NCI-H460 (cell line): ENCODE measurements at regions not wholly inside any gene's neighbourhood (a gene's known extent, or its start where the extent isn't known, plus 50 kb on each side); places are given as distances from the start of the nearest gene placed in this dataset.

Experiments used
- DNase-seq: peaks from one replicate; pipeline ENCODE4 v3.0.0-alpha.2; 2016; ENCODE audit warnings: low read depth; ENCODE audit errors: extremely low read depth

DNA sequence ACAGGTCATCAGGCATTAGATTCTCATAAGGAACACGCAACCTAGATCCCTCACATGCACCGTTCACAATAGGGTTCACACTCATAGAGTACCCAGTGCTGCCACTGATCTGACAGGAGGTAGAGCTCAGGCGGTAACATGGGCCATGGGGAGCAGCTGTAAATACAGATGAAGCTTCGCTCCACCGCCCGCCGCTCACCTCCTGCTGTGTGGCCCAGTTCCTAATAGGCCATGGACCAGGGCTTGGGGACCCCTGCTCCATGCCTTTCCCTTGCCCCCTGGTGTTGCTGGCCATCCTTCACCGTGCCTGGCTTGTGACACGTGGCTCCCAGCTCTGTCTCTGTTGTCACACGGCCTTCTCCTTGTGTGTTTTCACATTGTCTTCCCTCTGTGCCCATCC, 171.1 kb upstream of the JARID2 start:
- DNase-seq = no peak

GRCh38 chr6:15076565-15076964, 169.3 kb upstream of the JARID2 start:
- DNase-seq = no peak

GRCh38 chr6:15077006-15077405, 168.9 kb upstream of the JARID2 start:
- no peak for DNase-seq

DNA sequence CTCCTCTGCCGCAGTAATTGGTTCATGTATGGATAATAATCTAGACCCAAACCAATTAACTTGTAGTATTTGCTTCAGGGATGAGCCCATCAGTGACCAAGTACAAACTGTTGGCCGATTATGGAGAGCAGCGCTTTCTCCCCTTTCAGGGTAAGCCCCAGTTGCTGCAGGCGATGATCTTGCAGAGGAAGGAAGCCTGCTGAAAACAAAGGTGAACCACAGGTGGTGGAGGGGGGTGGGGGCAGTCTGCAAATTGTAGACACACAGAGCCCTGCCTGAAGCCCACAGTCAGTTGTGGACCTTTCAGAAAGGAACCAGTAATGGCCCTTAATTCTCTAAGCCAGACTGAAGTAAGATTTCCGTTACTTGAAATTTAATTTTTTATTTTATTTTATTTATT, 167.9 kb upstream of the JARID2 start:
- DNase-seq = no peak

- no peak for DNase-seq
These were observed 166.5 kb upstream of the JARID2 start for GRCh38 chr6:15079288-15079817.

DNA sequence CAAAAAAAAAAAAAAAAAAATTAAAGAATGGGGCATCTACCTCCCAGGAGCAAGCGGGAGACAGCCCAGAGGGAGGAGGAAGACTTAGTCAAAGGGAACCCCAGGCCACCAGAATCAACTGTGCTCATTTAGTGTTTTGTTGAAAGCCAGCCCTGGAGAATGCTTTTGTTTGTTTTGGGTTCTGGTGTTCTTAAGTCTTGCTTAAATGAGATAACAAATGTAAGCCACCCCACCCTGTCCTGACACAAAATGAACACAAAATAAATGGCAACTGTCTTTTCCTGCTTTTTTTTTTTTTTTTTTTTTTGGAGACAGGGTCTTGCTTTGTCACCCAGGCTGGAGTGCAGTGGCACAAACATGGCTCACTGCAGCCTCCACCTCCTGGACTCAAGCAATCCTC, 165.0 kb upstream of the JARID2 start:
- no peak for DNase-seq

DNA sequence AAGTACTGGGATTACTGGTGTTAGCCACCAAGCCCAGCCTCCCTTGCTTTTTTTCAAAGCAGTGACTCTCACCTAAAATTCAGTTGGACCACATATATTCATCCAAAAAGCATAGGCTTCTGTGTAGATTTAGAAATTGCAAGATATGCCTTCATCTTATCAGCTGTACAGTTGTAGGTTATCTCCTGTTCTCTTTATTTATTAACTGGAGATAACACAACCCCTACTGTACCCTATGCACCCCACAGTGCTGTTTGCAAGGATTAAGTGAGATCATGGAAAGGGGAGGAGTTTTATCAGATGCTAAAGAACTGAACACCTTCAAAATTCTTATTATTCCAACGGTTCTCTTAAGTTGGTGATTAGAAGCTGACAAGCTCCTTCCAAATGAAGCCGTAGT, 164.4 kb upstream of the JARID2 start:
- no peak for DNase-seq

- DNase-seq = no peak
These were observed 163.2 kb upstream of the JARID2 start for GRCh38 chr6:15082708-15083107.

- DNase-seq = no peak
These were observed 159.3 kb upstream of the JARID2 start for GRCh38 chr6:15086348-15087158.

GRCh38 chr6:15087186-15087589, 158.7 kb upstream of the JARID2 start:
- no peak for DNase-seq

DNA sequence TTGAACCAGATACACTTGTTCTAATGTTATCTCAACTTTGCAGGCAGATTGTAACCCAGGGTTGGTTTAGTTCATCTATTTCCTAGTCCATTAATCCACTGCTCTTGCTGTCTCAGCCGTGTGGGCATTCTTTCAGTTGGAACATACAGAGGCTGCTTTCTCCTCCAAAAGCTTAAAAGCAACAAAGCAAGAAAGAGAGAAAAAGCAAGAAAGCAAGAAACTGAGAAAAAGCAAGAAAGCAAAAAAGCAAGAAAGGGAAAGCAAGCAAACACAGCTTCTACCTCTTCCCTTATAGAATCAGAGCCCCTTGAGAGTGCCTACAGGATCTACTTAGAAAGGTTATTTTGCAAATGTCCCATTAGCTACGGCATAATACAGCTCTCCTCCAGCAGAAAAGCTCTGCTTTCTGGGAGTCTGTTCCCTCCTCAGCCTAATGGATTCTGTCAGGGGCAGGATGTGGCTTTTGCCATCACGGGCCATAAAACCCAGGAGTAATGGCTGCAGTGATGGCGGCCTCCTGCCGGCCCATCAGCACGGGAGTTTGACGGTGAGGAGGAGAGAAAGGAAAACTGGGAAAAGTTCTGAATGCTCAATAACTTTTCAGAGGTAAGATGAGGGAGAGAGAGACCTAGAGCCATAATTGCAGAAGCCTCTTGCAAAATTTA, 156.8 kb upstream of the JARID2 start:
- DNase-seq = no peak

GRCh38 chr6:15089569-15090144, 156.2 kb upstream of the JARID2 start:
- DNase-seq = no peak

- no peak for DNase-seq
These were observed 155.7 kb upstream of the JARID2 start for GRCh38 chr6:15090145-15090579.

DNA sequence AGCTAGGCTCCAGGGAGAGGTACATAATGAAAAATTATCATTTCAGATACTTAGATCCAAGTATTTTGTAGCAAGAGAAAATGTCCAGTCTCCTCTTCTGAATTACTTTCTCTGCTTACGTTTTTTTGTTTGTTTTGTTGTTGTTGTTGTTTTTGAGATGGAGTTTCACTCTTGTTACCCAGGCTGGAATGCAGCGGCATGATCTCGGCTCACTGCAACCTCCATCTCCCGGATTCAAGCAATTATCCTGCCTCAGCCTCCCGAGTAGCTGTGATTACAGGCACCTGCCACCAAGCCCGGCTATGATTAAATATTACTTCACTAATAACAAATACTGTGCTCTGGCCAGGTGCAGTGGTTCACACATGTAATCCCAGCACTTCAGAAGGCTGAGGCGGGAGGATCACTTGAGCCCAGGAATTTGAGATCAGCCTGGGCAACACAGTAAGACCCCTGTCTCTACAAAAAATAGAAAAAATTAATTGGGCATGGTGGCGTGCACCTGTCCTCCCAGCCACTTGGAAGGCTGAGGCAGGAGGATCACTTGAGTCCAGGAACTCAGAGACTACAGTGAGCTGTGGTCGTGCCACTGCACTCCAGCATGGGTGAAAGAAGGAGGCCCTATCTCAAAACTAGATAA, 155.0 kb upstream of the JARID2 start:
- DNase-seq = no peak

DNA sequence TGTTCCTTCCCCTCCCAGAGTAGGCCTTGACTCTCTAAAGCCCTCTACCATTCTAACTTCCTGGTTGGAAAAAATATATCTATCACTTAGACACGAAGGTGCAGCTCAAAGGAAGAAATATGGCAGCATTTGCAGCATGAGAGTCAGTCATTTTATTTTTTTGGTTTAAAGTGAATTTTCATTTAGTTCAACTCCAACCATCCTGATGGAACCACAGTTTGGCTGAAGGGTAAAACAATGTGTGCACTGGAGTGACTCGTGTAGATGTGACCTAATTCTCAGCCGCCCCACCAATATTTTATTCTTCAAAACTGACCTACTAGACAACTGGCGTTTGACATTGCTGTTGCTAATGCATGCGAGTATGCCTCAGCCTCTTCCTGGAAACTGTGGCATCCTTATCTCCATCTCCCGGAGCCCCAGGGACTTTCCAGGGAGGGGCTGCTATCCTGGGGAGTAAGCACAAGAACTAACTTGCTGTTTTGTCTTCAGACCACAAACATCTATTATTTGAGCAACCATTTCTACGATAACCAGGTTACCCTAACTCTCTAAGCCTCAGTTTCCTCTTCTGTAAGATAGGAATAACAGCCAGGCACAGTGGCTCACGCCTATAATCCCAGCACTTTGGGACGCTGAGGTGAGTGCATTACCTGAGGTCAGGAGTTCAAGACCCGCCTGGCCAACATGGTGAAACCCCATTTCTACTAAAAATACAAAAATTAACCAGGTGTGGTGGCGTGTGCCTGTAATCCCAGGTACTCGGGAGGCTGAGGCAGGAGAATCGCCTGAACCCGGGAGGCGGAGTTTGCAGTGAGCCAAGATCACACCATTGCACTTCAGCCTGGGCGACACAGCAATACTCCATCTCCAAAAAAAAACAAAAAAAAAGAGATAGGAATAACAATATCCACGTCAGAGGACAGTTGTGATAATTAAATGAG, 148.7 kb upstream of the JARID2 start:
- DNase-seq = no peak

- no peak for DNase-seq
These were observed 144.7 kb upstream of the JARID2 start for GRCh38 chr6:15101130-15101529.

DNA sequence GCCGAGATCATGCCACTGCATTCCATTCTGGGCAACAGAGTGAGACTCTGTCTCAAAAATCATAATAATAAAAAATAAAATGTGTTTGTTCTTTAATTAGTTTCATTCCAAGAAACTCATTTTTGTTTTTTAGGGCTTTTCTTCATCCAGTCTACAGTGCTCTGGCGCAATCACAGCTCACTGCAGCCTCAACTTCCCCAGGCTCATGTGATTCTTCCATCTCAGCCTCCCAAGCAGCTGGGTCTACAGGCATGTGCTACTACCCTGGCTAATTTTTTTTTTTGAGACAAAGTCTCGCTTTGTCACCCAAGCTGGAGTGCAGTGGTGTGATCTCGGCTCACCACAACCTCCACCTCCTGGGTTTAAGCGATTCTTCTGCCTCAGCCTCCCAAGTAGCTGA, 143.6 kb upstream of the JARID2 start:
- no peak for DNase-seq

DNA sequence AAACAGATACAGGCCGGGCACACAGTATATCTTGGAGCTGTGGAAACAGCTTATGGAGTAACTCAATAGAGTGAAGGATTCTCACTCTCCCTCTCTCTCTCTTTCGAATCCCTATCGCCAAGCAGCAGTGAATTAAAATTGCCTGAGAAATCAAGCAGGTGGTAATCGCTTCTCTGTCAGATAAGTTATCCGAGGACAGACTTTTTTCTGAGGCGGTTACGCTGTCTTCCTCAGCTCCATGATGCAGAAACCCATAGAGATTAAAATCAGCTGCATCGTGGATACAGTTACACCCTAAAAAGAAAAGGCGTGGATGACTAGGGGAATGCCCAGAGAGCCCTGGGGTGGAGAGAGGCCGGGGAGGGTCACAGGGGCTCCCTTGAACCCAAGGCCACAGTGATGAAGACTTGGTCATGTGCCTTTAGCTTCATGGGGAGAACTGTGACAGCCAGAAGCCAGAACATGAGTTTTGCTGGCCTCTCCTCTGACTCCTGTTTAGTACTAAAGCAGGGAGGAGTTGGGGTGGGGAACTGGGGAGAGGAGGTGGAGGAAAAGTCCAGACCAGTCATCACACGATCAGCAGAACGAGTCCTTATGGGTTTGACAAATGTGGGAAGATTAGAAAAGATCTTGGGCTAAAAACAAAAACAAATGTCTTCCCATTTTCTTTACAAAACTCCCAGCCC, 138.8 kb upstream of the JARID2 start:
- DNase-seq = no peak

GRCh38 chr6:15107644-15108382, 138.1 kb upstream of the JARID2 start:
- DNase-seq = no peak
